Left colon (tissue), 2 donors: ENCODE measurements at regions not wholly inside any gene's neighbourhood (a gene's known extent, or its start where the extent isn't known, plus 50 kb on each side); places are given as distances from the start of the nearest gene placed in this dataset.
"Not testable (repeated sequence)": the region's sequence is repeated elsewhere in the genome, so short reads cannot be mapped to it uniquely, and the experiment has no call there.

Experiments
- ATAC-seq: fragments of 200-7000 bp; cut with Tn5 transposase; one replicate; pipeline ENCODE4 v1.9.1; 2020; ENCODE audit warnings: mild to moderate bottlenecking, moderate library complexity
- DNase-seq, 2 donors: peaks; one replicate each; pipeline ENCODE4 v3.0.0-alpha.2; 2020
- intact Hi-C, 2 donors: fragments of 100-400 bp; cut with DNase I in 1 of 2; cut with micrococcal nuclease in 1 of 2; formaldehyde crosslinking; loops; one replicate each; pipeline versions ENCODE4 v1.11.2 to v1.14.0; 2022; cut with DNase I, micrococcal nuclease
- donor health status: DM: no; HTN: no; CAD: no.
- donor health status: DM: yes; HTN: yes; CAD: no.

DNA sequence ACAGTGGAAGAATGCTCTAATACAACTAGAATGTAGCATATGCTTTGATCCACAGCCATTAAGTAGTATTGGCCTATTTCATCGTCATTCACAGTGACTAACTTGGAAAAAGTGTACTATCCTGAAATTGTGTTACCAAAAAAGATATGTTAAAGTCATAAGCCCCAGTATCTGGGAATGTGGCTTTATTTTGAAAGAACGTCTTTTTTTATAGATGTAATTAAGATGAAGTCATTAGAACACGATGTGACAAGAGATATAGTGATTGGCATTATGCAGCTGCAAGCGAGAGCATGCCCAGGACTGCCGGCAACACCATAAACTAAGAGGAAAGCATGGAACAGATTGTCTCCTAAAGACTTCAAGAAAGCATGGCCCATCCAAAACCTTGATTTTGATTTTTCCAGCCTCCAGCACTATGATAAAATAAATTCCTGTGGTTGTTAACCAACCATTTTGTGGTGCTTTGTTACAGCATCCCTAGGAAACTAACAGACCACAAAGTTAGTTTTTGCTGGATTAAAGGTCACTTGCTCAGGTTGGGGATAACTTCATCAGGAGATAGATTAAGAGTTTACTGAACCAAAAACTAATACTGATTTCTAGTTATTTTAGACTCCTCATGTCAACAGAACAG, 870.6 kb upstream of the LRRC4C start:
- intact Hi-C loops, result no loop called here
- DNase-seq, result no peak
- no peak for ATAC-seq

DNA sequence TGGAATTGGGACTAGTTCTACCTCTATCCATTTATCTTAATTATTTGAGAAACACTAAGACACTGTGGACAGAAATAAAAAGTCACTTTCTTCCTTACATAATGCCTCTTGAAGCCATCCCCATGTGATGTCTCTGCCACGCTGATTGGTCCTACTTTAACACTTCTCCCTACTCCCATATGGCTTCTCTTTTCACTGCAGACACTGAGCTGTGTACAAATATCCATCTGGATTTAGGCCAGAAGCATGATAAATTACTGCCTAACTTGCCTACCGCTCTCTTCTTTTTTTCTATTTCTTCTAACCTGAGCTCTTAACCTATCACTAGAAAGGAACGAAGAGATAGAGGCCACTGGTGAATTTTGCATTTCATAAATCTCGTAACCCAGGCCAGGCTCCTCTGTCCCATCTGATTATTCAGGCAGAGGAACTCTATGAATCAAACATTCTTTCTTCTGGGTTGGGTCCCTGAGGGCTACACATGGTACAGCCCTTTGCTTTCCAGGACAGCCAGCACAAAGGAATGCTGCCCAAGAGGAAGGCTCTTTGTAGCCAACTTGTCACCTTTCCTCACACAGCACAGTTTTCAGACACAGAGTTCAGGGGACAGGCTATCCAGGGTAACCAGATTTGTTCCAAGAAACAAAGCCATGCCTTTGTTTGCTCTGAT, 878.5 kb upstream of the LRRC4C start:
- DNase-seq (no peak), ATAC-seq (no peak)
- intact Hi-C loops, result no loop called here

DNA sequence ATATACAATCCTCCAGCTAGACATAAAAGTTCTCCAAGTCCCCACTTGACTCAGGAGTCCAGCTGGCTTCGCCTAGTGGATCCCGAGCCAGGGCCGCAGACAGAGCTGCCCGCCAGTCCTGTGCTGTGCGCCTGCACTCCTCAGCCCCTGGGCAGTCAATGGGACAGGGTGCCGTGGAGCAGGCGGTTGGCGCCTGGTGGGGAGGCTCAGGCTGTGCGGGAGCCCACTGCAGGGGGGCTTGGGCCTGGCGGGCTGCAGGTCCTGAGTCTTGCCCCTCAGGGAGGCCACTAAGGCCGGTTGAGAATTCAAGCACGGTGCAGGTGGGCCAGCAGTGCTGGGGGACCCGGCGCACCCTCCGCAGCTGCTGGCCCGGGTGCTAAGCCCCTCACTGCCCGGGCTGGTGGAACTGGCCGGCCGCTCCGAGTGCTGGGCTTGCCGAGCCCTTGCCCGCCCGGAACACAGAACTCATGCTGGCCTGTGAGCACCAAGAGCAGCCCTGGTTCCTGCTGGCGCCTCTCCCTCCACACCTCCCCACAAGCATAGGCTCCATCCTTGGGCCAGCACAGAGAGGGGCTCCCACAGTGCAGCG, 884.8 kb upstream of the LRRC4C start:
- DNase-seq (no peak), ATAC-seq (no peak)
- intact Hi-C loops, result no loop called here

DNA sequence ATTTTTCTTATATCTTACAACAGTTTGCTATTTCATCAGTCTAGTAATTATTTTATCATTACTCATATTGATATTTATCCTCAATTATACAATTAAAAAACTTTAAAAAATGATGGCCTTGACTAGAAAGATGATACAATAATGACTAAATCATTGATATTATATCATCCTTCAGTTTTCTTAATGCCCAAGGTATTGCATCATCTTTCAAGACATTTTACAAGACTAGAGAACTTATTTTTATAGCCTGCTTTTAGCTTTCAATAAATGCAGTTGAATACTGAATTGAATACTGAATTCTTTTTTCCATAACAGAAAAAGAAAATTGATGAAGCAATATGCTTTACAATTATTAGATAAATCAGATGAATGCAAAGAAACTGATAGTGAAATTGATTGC, 886.5 kb upstream of the LRRC4C start:
- DNase-seq (no peak), ATAC-seq (no peak)
- intact Hi-C loops, result no loop called here

DNA sequence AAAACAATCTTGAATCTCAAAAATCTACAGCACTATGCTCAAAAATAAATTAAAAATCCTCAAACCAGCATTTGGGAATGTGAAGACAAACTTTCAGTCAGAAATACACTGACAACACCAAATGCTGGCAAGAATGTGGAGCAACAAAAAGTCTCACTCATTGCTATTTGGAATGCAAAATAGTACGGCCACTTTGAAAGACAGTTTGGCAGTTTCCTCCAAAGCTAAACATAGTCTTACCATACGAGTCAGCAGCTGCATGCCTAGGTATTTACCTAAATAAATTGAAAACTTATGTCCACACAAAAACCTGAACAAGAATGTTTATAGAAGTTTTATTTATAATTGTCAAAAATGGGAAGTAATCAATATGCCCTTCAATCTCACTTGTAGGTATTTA, 904.2 kb upstream of the LRRC4C start:
- intact Hi-C loops, result no loop called here
- no peak for ATAC-seq

DNA sequence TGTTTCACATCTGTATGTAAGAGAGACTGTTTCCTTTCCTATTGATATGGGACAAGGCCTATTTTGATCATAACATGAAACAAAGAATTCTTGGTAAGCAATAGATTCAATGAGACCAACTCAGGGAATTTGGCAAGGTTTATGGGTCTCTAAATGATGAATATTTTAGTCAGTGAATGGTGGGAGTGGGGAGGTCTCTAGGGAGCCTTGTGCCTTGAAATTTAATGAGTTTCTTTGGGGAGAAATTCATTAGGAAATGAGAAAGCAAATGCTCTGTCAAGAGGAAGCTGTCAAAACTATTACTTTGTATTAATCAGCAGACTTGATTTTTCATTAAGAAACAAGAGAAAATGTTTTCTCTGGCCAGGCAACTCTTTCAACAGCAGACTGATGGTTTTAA, 921.7 kb upstream of the API5 start:
- no peak for ATAC-seq
- intact Hi-C loops, result no loop called here
- DNase-seq, result no peak

More for the DNA sequence above, 904.2 kb upstream of the LRRC4C start:
- DNase-seq, result no peak

DNA sequence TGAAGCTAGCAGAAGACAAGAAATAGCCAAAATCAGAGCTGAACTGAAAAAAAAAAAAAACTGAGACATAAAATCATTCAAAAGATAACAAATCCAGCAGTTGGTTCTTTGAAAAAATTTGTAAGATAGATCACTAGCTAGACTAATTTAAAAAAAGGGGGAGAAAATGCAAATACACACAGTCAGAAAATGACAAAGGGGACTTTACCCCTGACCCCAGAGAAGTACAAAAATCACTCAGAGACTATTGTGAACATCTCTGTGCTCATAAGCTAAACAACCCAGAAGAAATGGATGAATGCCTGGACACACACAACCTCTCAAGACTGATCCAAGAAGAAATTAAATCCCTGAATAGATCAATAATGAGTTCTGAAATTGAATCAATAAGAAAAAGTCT, 914.3 kb upstream of the API5 start:
- no peak for DNase-seq
- intact Hi-C loops, result no loop called here
- no peak for ATAC-seq

DNA sequence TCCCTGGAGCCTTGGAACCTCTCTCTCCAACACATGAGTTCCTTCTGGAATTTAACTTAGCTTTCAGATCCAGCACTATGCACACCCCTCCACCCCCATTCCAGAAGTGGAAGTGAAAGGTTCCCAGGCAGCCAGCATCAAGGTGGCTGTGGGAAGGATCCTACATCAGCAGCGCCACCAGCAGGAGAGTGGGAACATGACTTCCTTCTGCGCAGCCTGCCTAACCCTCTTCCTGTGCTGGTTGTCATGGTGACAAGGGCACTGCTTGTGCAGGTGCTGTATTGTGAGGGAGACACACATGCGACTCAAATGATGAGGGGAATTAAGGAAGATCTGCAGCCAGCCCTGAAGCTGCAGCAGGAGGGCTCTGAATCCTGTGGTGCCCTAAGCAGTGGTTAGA, 904.5 kb upstream of the API5 start:
- DNase-seq, result no peak
- intact Hi-C loops, result no loop called here
- ATAC-seq, result no peak

DNA sequence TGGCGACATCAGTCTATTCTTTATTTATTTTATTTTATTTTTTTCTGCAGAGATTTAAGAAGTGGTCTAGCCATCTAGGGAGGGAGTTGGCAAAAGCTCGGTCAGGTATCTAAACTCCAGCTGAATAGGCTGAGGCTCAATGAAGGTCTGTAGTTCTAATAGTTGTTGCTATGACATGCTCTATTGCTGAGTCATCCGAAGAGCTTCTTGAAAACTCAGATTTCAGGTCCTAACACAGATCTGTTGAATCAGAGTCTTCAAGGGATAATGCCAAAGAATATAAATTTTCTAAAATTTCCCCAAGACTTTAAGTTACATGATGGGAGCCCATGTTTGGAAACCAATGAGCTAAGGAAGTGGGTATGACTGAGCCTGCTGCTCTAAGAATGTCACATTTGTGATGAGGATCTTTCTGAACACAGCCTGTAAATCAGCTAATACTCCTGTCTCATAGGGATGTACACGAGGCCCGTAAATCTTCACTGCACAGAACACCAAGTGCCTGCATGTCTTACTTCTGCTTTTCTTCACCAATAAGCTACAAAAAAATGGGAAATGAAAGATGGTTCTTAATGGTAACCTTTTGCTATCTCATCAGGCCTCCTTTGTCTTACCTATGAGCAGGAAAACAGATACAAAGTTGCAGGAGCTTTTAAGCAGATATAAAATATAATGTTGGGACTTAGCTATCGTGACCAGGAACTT, 901.4 kb upstream of the API5 start:
- ATAC-seq, result no peak

DNA sequence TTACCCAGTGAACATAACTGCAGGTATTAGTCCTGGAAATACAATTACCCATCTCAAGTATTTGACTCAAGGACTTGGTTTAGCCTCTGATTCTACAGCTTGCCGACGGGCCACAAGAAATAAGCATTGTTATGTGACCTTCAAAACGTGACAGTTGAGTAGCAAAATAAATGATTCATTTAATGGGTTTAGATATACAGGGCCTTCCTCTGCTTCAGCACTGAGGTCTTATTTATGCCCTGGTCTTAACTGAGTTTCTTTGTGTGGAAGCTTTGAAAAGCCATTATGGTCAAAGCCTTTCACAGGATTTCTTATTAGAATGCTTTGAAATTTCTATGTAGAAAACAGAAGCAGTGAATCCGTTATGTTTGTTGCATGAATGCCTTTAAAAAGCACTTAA, 899.2 kb upstream of the API5 start:
- ATAC-seq, result no peak
- intact Hi-C loops, result no loop called here
- DNase-seq, result no peak

More for the DNA sequence above, 901.4 kb upstream of the API5 start:
- intact Hi-C loops, result no loop called here
- DNase-seq, result no peak

DNA sequence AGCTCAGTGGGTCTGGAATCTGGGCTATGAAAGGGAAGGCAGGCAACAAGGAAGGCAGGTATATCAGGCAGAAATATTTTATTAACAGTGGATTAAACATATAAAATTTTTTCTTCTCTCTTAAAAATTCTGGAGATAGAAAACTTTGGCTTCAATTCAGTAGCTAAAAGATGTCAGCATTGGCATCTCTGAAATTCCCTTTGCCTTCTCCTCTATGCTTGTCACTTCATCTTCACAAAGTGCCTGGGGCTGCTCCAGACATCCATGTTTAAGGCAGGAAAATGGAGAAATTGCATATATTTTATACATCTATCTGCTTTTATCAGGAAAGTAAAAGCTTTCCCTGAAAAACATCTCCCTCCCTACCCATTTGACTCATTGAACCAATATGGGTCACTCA, 894.1 kb upstream of the API5 start:
- no peak for ATAC-seq
- DNase-seq, result no peak
- intact Hi-C loops, result no loop called here

DNA sequence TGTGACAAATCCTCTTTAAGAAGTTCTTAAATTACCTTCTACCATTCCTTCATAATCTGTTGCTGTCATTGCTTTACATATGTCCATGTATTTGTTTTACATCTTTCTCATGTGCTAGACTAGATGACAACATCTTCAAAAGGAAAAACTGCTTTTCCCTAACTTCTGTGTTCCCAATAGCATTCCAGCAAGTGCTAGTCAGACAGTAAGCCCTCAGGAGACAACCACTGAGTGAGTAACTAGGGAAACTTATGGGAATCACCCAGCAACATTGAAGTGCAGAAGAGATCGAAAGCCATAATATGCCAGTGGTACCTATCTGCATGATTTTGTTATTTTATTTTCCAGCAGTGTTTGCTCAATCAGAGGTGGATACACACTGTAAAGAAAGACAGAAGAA, 889.7 kb upstream of the API5 start:
- DNase-seq (no peak), ATAC-seq (no peak)
- intact Hi-C loops, result no loop called here

DNA sequence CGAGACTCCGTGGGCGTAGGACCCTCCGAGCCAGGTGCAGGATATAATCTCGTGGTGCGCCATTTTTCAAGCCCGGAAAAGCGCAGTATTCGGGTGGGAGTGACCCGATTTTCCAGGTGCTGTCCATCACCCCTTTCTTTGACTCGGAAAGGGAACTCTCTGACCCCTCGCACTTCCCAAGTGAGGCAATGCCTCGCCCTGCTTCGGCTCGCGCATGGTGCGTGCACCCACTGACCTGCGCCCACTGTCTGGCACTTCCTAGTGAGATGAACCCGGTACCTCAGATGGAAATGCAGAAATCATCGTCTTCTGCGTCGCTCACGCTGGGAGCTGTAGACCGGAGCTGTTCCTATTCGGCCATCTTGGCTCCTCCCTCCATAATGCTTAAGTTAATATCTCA, 876.9 kb upstream of the API5 start:
- intact Hi-C loops, ATAC-seq, DNase-seq: not testable (repeated sequence)

DNA sequence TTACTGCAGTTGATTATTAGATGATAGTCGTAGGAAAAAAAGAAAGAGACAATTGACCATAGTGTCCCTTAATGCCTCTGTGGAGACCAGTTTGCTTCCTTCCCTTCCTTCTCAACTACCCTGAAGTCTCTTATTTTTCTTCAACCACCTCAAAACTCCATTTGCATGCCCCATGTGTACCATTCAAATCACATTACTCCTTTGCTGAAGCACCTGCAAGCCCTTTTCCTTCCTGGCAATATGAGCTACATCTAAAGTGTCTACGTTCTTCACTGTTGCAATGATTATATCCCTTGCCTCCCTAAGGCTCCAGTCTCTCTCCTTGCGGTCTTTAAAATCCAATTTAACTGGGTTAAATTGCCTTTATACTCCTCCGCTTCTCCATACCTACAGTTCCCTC, 867.4 kb upstream of the API5 start:
- DNase-seq (no peak), ATAC-seq (no peak)
- intact Hi-C loops, result no loop called here

DNA sequence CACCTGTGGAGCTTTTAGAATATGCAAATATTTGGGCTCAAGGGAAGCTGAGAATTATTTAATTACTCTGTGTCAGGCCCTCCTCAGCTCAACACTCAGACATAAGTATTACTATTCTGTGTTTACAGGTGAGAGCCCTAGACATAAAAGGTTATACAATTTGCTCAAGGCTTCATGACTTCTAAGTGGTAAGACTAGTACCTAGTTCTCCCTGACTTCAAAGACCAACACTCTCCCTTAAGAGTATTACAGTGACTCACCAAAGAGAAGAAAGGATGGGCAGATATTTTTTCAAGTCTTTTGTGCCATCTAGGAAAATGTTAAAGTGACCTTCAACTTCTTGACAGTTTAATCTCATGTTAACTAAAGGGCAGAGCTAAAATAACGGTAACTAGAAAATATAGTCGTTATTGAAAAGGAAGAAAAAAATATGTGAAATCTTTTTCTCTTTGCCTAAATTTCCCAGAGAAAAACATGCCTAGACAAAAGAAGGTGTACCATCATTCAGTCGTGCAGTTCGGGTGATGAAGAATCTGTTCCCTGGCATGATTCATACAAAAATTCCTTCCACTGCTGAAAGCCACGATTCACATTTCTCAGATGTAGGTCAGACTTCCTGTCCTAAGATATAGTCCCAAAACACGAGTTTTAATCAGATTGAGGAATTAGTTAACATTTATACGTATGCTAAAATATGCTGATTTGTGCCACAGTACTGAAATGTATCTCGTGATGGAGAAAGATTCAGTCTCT, 849.1 kb upstream of the API5 start:
- intact Hi-C loops, result no loop called here
- ATAC-seq (no peak), DNase-seq (no peak)

DNA sequence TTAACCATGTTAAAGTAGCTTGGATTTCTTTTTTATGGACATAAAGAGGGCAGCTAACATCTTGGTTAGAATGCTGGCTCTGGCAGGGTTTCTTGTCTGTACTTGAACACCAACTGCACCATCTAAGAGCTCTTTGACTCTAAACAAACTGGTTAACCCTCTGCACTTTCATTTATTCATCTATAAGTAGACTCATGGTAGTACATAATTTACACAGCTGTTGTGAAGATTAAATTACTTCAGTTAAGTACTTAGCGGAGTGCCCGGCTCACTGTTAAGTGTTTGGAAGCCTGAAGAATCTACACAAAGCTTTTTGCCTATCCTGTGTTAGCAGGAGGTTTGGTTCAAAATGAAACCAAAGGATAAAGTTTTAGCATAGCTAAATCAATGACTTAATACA, 846.2 kb upstream of the API5 start:
- intact Hi-C loops, result no loop called here
- no peak for DNase-seq
- ATAC-seq, result no peak

DNA sequence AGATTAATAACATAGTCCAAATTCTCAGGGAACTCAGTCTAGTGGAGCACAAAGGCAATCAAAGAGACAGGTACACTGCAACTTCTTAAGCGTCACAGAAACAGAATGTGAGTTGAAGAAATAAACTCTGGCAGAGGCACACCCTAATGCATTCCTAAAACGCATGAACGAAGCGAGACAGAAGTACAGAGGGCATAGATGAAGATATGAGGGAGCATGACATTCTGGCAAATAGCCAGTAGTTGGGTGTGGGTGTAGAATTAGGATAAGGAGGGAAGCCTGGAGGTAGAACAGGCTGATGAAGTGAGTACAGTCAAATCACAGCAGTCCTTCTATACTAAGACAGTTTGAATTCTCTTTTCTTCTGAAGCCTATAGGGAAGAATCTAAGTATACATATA, 838.7 kb upstream of the API5 start:
- intact Hi-C loops, result no loop called here
- DNase-seq, result no peak
- ATAC-seq, result no peak

DNA sequence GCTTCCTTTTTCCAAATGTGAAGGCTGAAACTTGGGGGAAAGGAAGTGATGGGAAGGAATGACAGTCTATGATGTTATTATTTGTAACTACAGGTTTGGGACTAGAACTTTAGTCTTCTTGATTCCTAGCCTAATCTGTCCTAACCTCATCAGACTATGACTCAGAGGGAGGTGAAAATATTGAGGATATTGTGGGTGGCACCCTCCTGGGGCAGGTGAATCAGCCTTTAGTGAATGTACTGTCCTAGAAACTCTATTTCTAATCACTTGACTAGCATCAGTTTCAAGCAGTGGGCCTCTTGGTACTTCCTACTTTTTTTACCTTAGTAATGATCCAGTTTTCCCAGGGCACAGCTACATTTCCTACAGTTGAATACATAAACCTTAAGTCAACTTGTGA, 829.0 kb upstream of the API5 start:
- ATAC-seq, result no peak
- intact Hi-C loops, result no loop called here
- DNase-seq, result no peak

DNA sequence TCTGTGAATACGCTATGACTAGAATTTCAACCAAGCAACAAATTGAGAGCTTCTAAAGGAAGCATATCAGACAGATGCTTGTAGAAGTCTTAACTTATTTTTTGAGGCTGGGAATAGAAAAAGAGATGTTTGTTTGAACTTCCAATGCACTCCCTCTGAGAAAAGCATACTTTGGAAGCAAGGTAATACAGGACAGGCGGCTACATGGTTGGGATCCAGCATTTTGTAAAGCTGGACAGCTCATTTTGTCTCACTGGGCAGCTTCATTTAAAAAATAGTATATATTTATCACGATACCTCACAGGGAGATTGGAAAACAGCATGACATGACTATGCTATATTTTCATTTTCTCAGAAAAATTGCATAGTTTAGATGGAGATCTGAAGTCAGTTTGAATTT, 821.3 kb upstream of the API5 start:
- DNase-seq, result no peak
- intact Hi-C loops, result no loop called here
- ATAC-seq, result no peak

DNA sequence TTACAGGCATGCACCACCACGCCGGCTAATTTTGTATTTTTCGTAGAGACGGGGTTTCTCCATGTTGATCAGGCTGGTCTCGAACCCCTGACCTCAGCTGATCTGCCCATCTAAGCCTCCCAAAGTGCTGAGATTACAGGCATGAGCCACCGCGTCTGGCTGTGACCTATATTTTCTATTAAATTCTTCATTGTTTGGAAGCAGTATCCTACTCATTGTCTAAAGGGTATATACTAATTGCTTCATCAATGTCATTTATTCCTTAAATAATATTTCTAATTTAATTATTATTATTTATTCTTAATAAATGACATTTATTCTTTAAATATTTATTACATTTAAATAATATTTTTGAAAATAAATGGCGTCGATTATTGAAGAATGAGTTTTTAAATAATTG, 817.3 kb upstream of the API5 start:
- no peak for DNase-seq
- intact Hi-C loops, result no loop called here

More for the DNA sequence above, 817.3 kb upstream of the API5 start:
- ATAC-seq, result no peak
